OCI-LY3 (cell line): ENCODE measurements at regions not wholly inside any gene's neighbourhood (a gene's known extent, or its start where the extent isn't known, plus 50 kb on each side); places are given as distances from the start of the nearest gene placed in this dataset.

ENCODE experiments used
- CTCF ChIP-seq: fragments of 200-600, 300-600 bp; sonication (generic); IDR thresholded peaks from 2 replicates; pipeline ENCODE4 v1.5.1; 2014; ENCODE audit warnings: antibody characterized with exemption, low read length, low read depth
- EZH2phosphoT487 ChIP-seq: fragments of 200-600 bp; shearing (Covaris generic); IDR thresholded peaks from 2 replicates; pipeline ENCODE4 v1.6.1; 2018; ENCODE audit warnings: antibody characterized with exemption, mixed run types, low read depth

- no peak for TF ChIP-seq CTCF
- no peak for TF ChIP-seq EZH2phosphoT487
These were observed 506.0 kb upstream of the FAM241A start for GRCh38 chr4:111639120-111639690.
